ENCODE measurements at regions not wholly inside any gene's neighbourhood (a gene's known extent, or its start where the extent isn't known, plus 50 kb on each side); places are given as distances from the start of the nearest gene placed in this dataset.

- DNase-seq: peak in 1 of 2 experiments; percentile 3
Measured at GRCh38 chr22:49380095-49380827, 447.4 kb downstream of the BRD1 start.

- DNase-seq: no peak
Measured at GRCh38 chr22:49377306-49377705, 450.4 kb downstream of the BRD1 start.

GRCh38 chr22:49373801-49374226, 453.9 kb downstream of the BRD1 start:
- no peak for DNase-seq

- DNase-seq: no peak
Measured at GRCh38 chr22:49373289-49373666, 454.4 kb downstream of the BRD1 start.

GRCh38 chr22:49372530-49373288, 455.0 kb downstream of the BRD1 start:
- DNase-seq: no peak

GRCh38 chr22:49372111-49372529, 455.6 kb downstream of the BRD1 start:
- DNase-seq: no peak

- DNase-seq: peak in 1 of 2 experiments; percentile 7
Measured at GRCh38 chr22:49371325-49372110, 456.2 kb downstream of the BRD1 start.

GRCh38 chr22:49370627-49371301, 456.9 kb downstream of the BRD1 start:
- DNase-seq: peak in 1 of 2 experiments; percentile 2

GRCh38 chr22:49369726-49370626, 457.7 kb downstream of the BRD1 start:
- DNase-seq: peak in 1 of 2 experiments; percentile 2

- peak in 1 of 2 experiments; percentile 13 for DNase-seq
Measured at GRCh38 chr22:49368976-49369725, 458.5 kb downstream of the BRD1 start.

GRCh38 chr22:49368221-49368975, 459.3 kb downstream of the BRD1 start:
- DNase-seq: no peak

- DNase-seq: no peak
Measured at GRCh38 chr22:49367041-49367697, 460.5 kb downstream of the BRD1 start.

GRCh38 chr22:49366437-49366836, 461.2 kb downstream of the BRD1 start:
- no peak for DNase-seq

GRCh38 chr22:49365910-49366309, 461.8 kb downstream of the BRD1 start:
- no peak for DNase-seq

- no peak for DNase-seq
Measured at GRCh38 chr22:49365191-49365837, 462.4 kb downstream of the BRD1 start.

GRCh38 chr22:49364398-49364797, 463.3 kb downstream of the BRD1 start:
- DNase-seq: no peak

- no peak for DNase-seq
Measured at GRCh38 chr22:49363526-49364230, 464.0 kb downstream of the BRD1 start.

- DNase-seq: no peak
Measured at GRCh38 chr22:49362211-49362839, 465.3 kb downstream of the BRD1 start.

Data from activated T-cell treated with anti-CD3 and anti-CD28 coated beads, Interleukin-2, amount 50 U/mL, for 48 hours (primary cell).